ENCODE measurements at regions not wholly inside any gene's neighbourhood (a gene's known extent, or its start where the extent isn't known, plus 50 kb on each side); places are given as distances from the start of the nearest gene placed in this dataset.
"Not testable (repeated sequence)": the region's sequence is repeated elsewhere in the genome, so short reads cannot be mapped to it uniquely, and the experiment has no call there.

GRCh38 chr20:11484479-11484878, 433.2 kb upstream of the BTBD3 start:
- no peak for DNase-seq

GRCh38 chr20:11492386-11492785, 425.3 kb upstream of the BTBD3 start:
- DNase-seq = no peak

GRCh38 chr20:11492846-11493245, 424.8 kb upstream of the BTBD3 start:
- DNase-seq = no peak

- no peak for DNase-seq
Observed at GRCh38 chr20:11496380-11496779, 421.3 kb upstream of the BTBD3 start.

GRCh38 chr20:11497545-11497944, 420.1 kb upstream of the BTBD3 start:
- no peak for DNase-seq

GRCh38 chr20:11499101-11499634, 418.5 kb upstream of the BTBD3 start:
- DNase-seq = no peak

DNA sequence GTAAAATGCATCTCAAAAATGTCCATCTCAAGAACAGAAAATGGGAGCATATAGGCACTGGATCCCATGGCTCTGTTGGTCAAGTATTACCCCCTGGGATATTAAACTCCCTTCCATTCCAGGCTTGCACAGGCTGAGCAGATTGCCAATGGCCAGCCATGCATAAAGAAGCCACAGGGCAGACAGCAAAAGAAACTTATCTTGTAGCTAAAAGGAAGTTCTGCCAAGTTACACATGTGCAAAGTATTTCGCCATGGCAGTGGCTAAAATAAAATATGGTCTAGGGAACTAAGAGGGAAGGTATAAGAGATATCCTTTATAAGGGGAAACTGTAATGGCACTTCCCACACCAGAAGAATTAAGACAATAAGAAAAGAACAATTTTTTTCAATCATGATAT, 415.6 kb upstream of the BTBD3 start:
- no peak for DNase-seq

DNA sequence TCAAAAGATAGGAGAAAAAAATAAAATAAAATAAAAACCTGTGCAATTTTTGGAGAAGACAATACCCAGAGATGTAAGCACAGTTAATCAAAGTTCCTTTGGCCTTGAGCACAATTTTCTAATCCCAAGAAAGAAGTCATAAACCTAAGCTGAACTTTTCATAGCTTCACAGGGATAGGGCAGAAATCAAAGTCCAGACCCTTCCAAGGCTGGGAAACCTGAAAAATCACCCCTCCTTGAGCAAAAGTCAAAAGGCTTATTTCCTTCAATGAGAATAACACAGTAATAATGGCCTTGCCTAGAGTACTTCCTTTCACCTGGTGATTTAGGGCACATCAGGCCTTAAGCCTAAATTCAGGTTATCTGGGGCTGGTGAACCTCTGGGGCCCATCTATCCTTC, 415.0 kb upstream of the BTBD3 start:
- no peak for DNase-seq

DNA sequence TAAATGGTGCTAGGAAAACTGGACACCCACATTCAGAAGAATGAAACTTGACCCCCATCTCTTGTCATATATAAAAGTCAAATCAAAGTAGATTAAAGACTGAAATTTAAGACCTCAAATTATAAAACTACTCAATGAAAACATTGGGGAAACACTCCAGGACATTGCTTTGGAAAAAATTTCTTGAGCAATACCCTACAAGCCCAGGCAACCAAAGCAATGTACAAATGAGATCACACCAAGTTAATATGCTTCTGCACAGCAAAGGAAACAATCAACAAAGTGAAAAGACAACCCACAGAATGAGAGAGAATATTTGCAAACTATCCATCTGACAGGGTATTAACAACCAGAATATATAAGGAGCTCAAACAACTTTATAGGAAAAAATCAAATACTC, 407.9 kb upstream of the BTBD3 start:
- DNase-seq = no peak

GRCh38 chr20:11511821-11512220, 405.9 kb upstream of the BTBD3 start:
- DNase-seq = no peak

DNA sequence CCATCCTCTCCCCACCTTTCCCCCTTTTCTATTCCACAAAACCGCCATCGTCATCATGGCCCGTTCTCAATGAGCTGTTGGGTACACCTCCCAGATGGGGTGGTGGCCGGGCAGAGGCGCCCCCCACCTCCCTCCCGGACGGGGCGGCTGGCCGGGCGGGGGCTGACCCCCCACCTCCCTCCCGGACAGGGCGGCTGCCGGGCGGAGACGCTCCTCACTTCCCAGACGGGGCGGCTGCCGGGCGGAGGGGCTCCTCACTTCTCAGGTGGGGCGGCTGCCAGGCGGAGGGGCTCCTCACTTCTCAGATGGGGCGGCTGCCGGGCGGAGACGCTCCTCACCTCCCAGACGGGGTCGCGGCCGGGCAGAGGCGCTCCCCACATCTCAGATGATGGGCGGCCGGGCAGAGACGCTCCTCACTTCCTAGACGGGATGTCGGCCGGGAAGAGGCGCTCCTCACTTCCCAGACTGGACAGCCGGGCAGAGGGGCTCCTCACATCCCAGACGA, 404.4 kb upstream of the BTBD3 start:
- DNase-seq = not testable (repeated sequence)

- no peak for DNase-seq
Observed at GRCh38 chr20:11516448-11516847, 401.2 kb upstream of the BTBD3 start.

GRCh38 chr20:11520596-11520995, 397.1 kb upstream of the BTBD3 start:
- DNase-seq = no peak

- DNase-seq = peak; percentile 46
Observed at GRCh38 chr20:11521476-11522365, 396.0 kb upstream of the BTBD3 start.

DNA sequence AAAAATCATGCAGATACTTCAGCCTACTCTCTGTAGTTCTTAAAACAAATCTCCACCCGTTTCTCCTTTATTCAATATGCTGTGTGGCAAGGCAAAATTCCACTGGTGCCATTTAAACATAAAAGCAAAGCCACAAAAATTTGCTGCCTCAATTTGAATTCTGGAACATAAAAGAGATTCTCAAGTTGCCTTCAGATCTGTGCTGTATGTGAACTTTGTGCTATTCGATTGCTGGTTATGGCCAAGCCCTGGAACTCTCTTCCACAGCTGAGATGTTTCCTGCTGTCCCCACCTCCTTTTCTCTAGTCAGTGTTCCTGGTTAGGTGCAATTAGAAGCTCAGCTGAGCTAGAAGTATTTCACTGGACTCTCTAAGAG, 395.3 kb upstream of the BTBD3 start:
- no peak for DNase-seq

DNA sequence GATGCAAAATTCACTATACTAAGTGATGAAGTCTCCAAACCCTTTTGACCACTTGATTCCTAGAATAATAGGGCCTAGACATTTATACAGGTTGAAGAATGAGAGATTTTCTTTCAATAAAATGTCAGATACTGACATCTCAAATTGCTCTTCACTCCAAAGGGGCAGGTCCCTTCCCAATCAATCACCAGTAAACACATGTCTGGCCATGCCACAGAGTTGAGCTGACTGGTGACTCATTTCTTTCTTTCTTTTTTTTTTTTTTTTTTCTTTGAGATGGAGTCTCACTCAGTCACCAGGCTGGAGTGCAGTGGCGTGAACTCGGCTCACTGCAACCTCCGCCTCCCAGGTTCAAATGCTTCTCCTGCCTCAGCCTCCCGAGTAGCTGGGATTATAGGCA, 388.6 kb upstream of the BTBD3 start:
- no peak for DNase-seq

GRCh38 chr20:11537032-11537431, 380.7 kb upstream of the BTBD3 start:
- DNase-seq = no peak

DNA sequence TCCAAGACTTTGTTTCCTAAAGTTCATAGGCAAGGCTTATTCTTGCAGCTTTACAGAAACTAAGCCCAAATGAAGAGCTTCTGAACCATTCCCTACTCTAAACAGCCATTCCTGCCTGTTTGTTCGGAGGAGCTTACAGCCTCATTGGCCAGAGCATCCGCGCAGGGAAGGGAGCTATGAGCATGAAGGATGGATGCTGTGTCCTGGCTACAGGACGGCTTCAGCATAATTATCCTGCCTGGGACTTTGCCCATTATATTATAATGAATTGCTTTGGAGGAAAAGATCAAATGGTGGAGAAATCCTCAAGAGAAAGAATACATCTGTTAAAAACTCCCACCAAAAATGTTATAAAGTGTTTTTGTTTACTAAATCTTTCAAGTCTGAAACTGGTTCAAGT, 378.2 kb upstream of the BTBD3 start:
- no peak for DNase-seq

DNA sequence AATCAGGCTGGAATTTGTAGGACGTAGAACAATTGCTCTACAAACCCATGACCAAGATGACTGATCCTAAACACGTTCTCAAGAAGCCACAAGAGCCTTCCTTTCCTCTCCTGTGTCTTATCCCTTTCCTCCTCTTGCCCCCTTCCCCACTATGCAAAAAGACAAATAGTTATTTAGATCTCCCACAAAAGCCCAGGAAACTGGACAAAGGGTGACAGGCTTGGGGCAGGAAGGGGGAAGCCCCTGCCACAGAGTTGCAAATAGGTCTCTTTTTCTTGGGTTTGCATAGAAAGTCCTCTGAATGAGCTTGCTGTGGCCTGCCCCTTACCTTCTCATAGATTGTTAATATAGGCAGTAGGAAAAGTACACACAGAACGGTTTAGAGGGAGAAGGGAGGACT, 377.1 kb upstream of the BTBD3 start:
- DNase-seq = no peak

DNA sequence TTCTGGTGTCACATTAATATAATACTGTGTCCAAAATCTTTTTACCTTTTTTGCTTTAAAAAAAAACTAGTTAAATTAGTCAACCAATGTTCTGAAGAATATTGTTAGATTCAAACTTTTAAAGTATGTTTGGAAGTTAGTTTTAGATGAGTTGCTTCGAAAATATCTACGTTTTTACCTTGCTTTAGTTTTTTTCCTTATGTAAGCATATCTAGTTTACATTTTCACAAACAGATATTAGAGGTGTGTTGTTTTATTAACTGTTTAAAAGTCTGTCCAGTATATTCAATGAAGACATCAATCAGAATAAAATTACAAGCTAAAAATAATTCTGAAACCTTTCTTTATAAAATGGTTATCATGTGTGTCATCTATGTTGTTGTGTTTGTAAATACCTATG, 375.0 kb upstream of the BTBD3 start:
- no peak for DNase-seq

DNA sequence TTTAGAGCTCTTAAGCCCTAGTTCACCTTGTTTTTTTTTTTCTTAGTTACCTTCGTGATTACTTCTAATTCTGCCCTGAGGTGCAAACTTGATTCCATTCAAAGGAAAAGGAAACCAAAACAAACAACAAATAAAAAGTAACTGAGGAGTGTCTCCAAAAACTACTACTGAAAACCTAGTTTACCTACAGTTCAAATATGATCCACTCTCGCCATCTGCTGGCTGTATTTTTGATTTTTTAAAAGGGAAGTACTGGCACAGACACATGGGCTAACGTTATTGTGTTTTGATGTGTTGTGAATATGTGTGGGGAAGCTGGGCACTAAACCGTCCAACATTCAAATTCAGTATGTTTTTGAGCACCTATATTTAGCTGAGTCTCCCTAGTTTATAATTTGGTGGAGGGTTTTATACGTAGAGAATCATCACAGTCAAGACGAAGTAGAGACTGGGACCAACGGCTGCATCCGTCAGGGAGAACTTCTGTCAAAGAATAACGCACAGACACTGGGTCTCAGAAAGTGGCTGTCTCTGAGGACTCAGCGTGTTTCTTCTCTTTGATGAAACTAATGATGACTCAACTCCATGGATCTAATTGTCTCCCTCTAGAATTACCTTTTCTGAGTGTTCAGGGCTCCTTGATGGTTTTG, 373.5 kb upstream of the BTBD3 start:
- DNase-seq = peak; percentile 31

GRCh38 chr20:11546939-11547338, 370.8 kb upstream of the BTBD3 start:
- DNase-seq = no peak

GRCh38 chr20:11549172-11550103, 368.3 kb upstream of the BTBD3 start:
- DNase-seq = no peak

Measured in right hindlimb (tissue), 1 donor.